ENCODE measurements at regions not wholly inside any gene's neighbourhood (a gene's known extent, or its start where the extent isn't known, plus 50 kb on each side); places are given as distances from the start of the nearest gene placed in this dataset.

GRCh38 chr11:8814209-8814922 is 96.6 kb upstream of the AKIP1 start:
- no peak overlapping the region for H3K4me3 ChIP-seq (ENCODE audit: low read depth in 1 of 2, low read length in 2 of 2)
- H3K27me3 ChIP-seq (ENCODE audit: control insufficient read depth in 1 of 2, insufficient read depth in 2 of 2, low read length in 2 of 2), result no peaks in the 10 kb centered on the region
- H3K27ac ChIP-seq (ENCODE audit: low read depth, low read length), result no peak overlapping the region
- no peaks in the 10 kb centered on the region for H3K9me3 ChIP-seq (ENCODE audit: control insufficient read depth in 1 of 2, low read length in 2 of 2)
- no peaks in the 10 kb centered on the region for H3K36me3 ChIP-seq (ENCODE audit: control insufficient read depth in 1 of 2, insufficient read depth in 2 of 2, low read length in 2 of 2)
- H3K4me1 ChIP-seq (ENCODE audit: control insufficient read depth in 1 of 2, insufficient read depth in 2 of 2, low read length in 2 of 2), result peaks cover 18 to 24% of the 10 kb centered on the region in 2 donors
- peak overlapping the region in 1 of 2 donors; percentile 1 for H3K9ac ChIP-seq (ENCODE audit: low read depth in 1 of 2, low read length in 2 of 2)

GRCh38 chr11:8814923-8815240 is 96.1 kb upstream of the AKIP1 start:
- Histone ChIP-seq H3K4me3 (ENCODE audit: low read depth in 1 of 2, low read length in 2 of 2) (no peak overlapping the region), H3K36me3 (ENCODE audit: control insufficient read depth in 1 of 2, insufficient read depth in 2 of 2, low read length in 2 of 2) (no peaks in the 10 kb centered on the region), H3K27me3 (ENCODE audit: control insufficient read depth in 1 of 2, insufficient read depth in 2 of 2, low read length in 2 of 2) (no peaks in the 10 kb centered on the region), H3K9me3 (ENCODE audit: control insufficient read depth in 1 of 2, low read length in 2 of 2) (no peaks in the 10 kb centered on the region), H3K4me1 (ENCODE audit: control insufficient read depth in 1 of 2, insufficient read depth in 2 of 2, low read length in 2 of 2) (peaks cover 16 to 22% of the 10 kb centered on the region in 2 donors), H3K9ac (ENCODE audit: low read depth in 1 of 2, low read length in 2 of 2) (no peak overlapping the region), H3K27ac (ENCODE audit: low read depth, low read length) (no peak overlapping the region)

DNA sequence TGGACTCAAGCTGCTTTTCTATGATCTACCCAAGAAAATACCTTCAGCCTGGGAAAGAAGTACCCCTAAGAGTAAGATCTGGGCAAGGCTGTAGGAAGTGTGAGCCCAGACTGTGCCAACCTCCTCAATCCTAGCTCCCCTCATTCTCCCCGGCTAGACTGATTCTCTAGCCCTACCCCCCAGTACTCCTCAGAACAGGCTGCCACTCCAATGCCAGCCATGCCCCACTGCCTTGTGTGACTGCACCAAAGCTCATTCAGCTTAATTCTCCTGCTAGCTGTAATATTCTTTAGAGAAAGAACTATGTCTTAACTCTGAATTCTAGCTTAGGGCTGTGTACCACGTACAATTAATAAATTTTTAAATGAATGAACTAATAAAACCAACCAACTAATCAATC is 92.6 kb upstream of the AKIP1 start:
- H3K4me1 ChIP-seq (ENCODE audit: control insufficient read depth in 1 of 2, insufficient read depth in 2 of 2, low read length in 2 of 2), result peaks cover 12 to 13% of the 10 kb centered on the region in 2 donors
- H3K27ac ChIP-seq (ENCODE audit: low read depth, low read length), result no peak overlapping the region
- H3K27me3 ChIP-seq (ENCODE audit: control insufficient read depth in 1 of 2, insufficient read depth in 2 of 2, low read length in 2 of 2), result no peaks in the 10 kb centered on the region
- no peaks in the 10 kb centered on the region for H3K36me3 ChIP-seq (ENCODE audit: control insufficient read depth in 1 of 2, insufficient read depth in 2 of 2, low read length in 2 of 2)
- H3K9ac ChIP-seq (ENCODE audit: low read depth in 1 of 2, low read length in 2 of 2), result no peak overlapping the region
- no peak overlapping the region for H3K4me3 ChIP-seq (ENCODE audit: low read depth in 1 of 2, low read length in 2 of 2)
- no peaks in the 10 kb centered on the region for H3K9me3 ChIP-seq (ENCODE audit: control insufficient read depth in 1 of 2, low read length in 2 of 2)

- Histone ChIP-seq H3K9me3 (ENCODE audit: control insufficient read depth in 1 of 2, low read length in 2 of 2) (no peaks in the 10 kb centered on the region), H3K9ac (ENCODE audit: low read depth in 1 of 2, low read length in 2 of 2) (no peak overlapping the region), H3K4me3 (ENCODE audit: low read depth in 1 of 2, low read length in 2 of 2) (no peak overlapping the region), H3K27ac (ENCODE audit: low read depth, low read length) (no peak overlapping the region), H3K27me3 (ENCODE audit: control insufficient read depth in 1 of 2, insufficient read depth in 2 of 2, low read length in 2 of 2) (no peaks in the 10 kb centered on the region), H3K36me3 (ENCODE audit: control insufficient read depth in 1 of 2, insufficient read depth in 2 of 2, low read length in 2 of 2) (no peaks in the 10 kb centered on the region), H3K4me1 (ENCODE audit: control insufficient read depth in 1 of 2, insufficient read depth in 2 of 2, low read length in 2 of 2) (no peaks in the 10 kb centered on the region)
Observed at GRCh38 chr11:8820401-8820800, 90.6 kb upstream of the AKIP1 start.

DNA sequence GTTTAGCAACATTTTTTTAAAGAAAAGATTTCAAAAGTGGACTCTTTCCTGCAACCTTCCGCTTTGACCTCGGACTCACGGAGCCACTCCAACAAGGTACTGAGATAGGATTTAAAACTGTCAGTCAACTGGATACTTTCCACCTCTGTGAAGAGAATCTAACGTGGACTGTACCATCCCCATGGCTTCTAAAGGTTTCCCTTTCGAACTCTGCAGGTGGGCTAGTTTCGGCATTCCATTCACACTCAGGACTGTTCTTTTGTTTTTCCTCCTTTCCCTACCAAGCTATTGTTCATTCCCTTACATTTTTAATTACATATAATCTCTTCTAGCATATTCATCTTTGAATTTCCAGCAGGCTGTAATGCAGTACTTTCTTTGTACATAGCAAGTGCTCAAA is 88.5 kb upstream of the AKIP1 start:
- H3K4me3 ChIP-seq (ENCODE audit: low read depth in 1 of 2, low read length in 2 of 2), result no peak overlapping the region
- no peaks in the 10 kb centered on the region for H3K9me3 ChIP-seq (ENCODE audit: control insufficient read depth in 1 of 2, low read length in 2 of 2)
- H3K36me3 ChIP-seq (ENCODE audit: control insufficient read depth in 1 of 2, insufficient read depth in 2 of 2, low read length in 2 of 2), result no peaks in the 10 kb centered on the region
- no peaks in the 10 kb centered on the region for H3K4me1 ChIP-seq (ENCODE audit: control insufficient read depth in 1 of 2, insufficient read depth in 2 of 2, low read length in 2 of 2)
- H3K27me3 ChIP-seq (ENCODE audit: control insufficient read depth in 1 of 2, insufficient read depth in 2 of 2, low read length in 2 of 2), result no peaks in the 10 kb centered on the region
- H3K27ac ChIP-seq (ENCODE audit: low read depth, low read length), result no peak overlapping the region
- no peak overlapping the region for H3K9ac ChIP-seq (ENCODE audit: low read depth in 1 of 2, low read length in 2 of 2)

DNA sequence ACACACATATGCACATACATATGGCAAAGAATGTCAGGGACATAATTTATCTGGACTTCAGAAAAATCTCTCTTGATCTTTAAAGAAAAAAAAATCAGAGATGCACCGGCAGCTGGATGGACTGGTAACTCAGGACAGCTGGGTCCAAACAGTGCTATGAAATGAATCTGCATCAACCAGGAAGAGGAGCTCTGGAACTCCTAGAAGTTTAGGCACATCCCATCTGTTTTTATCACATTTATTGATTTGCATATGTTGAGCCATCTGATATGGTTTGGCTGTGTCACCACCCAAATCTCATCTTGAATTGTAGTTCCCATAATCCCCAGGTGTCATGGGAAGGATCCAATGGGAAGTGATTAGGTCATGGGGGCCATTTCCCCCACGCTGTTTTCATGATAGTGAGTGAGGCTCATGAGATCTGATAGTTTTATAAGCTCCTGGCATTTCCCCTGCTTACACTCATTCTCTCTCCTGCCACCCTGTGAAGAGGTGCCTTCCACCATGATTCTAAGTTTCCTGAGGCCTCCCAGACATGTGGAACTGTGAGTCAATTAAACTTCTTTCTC is 87.7 kb upstream of the AKIP1 start:
- no peaks in the 10 kb centered on the region for H3K36me3 ChIP-seq (ENCODE audit: control insufficient read depth in 1 of 2, insufficient read depth in 2 of 2, low read length in 2 of 2)

DNA sequence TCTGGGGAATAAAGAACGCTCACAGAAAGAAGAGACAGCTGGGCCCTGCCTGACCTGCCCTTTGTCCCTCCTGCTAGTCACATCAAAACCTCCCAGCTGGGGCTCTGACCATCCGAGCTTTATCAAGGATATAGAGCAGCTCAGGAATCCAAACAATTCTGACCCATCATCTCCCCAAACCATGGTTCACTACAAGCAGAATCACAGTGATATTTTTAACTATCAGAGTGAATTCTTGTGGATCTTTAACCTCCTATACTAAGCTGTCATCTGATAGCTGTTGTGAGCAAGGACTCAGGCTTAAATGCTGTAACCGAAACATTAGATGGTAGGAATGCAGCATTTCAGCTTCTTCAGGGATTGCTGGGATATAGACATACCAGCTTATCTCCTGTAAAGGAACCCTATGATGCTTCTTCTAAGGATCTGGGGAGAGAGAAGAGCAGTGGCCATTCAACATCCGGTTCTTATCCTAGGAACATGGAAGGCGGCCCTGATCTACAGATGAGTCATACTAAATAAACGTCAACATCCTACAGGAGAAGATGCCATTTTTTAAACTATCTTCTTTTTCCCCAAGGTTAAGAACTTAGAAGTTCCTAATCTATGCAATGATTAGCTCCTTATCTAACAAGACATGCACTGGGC is 84.7 kb upstream of the AKIP1 start:
- Histone ChIP-seq H3K9me3 (ENCODE audit: control insufficient read depth in 1 of 2, low read length in 2 of 2) (no peaks in the 10 kb centered on the region), H3K27ac (ENCODE audit: low read depth, low read length) (peak overlapping the region; percentile 26), H3K4me3 (ENCODE audit: low read depth in 1 of 2, low read length in 2 of 2) (no peak overlapping the region), H3K27me3 (ENCODE audit: control insufficient read depth in 1 of 2, insufficient read depth in 2 of 2, low read length in 2 of 2) (no peaks in the 10 kb centered on the region), H3K9ac (ENCODE audit: low read depth in 1 of 2, low read length in 2 of 2) (no peak overlapping the region), H3K4me1 (ENCODE audit: control insufficient read depth in 1 of 2, insufficient read depth in 2 of 2, low read length in 2 of 2) (peaks cover 0 to 5% of the 10 kb centered on the region in 2 donors), H3K36me3 (ENCODE audit: control insufficient read depth in 1 of 2, insufficient read depth in 2 of 2, low read length in 2 of 2) (no peaks in the 10 kb centered on the region)

More for the DNA sequence above, 87.7 kb upstream of the AKIP1 start:
- H3K4me1 ChIP-seq (ENCODE audit: control insufficient read depth in 1 of 2, insufficient read depth in 2 of 2, low read length in 2 of 2), result no peaks in the 10 kb centered on the region
- H3K9ac ChIP-seq (ENCODE audit: low read depth in 1 of 2, low read length in 2 of 2), result no peak overlapping the region
- H3K27ac ChIP-seq (ENCODE audit: low read depth, low read length), result no peak overlapping the region
- no peak overlapping the region for H3K4me3 ChIP-seq (ENCODE audit: low read depth in 1 of 2, low read length in 2 of 2)
- H3K27me3 ChIP-seq (ENCODE audit: control insufficient read depth in 1 of 2, insufficient read depth in 2 of 2, low read length in 2 of 2), result no peaks in the 10 kb centered on the region
- no peaks in the 10 kb centered on the region for H3K9me3 ChIP-seq (ENCODE audit: control insufficient read depth in 1 of 2, low read length in 2 of 2)

DNA sequence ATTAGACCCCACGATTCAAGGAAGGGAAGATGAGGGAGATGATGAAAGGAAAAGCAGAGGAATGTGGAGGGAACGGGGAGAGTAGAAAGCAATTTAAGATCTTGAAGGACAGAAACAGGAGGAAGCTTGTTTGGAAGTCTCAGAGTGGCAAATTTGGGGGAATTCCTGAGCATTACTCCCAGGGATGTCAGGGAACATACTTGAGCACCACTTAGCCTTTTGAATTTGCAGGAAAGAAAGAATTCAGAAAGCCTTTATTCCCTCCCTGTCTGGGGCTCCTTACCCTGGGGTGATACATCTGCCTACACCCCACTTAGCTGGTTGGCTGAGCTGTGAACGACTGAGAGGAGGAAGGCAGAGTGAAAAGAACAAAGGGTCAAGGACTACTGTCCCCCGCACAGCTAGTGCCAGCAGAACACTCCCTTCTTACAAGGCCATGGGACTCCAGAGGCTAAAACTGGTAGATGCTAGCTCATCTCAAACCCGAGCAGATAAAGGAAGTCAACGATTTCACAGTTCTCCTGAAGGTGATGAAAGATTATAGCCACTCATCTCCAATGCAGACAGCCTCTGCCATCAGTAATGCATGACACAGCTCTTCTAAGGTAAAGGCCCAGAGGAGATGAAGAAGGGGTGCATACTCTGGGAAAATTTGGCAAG is 84.0 kb upstream of the AKIP1 start:
- no peaks in the 10 kb centered on the region for H3K9me3 ChIP-seq (ENCODE audit: control insufficient read depth in 1 of 2, low read length in 2 of 2)
- H3K27ac ChIP-seq (ENCODE audit: low read depth, low read length), result peak overlapping the region; percentile 26
- H3K4me1 ChIP-seq (ENCODE audit: control insufficient read depth in 1 of 2, insufficient read depth in 2 of 2, low read length in 2 of 2), result peaks cover 0 to 5% of the 10 kb centered on the region in 2 donors
- no peak overlapping the region for H3K9ac ChIP-seq (ENCODE audit: low read depth in 1 of 2, low read length in 2 of 2)
- no peaks in the 10 kb centered on the region for H3K36me3 ChIP-seq (ENCODE audit: control insufficient read depth in 1 of 2, insufficient read depth in 2 of 2, low read length in 2 of 2)
- no peaks in the 10 kb centered on the region for H3K27me3 ChIP-seq (ENCODE audit: control insufficient read depth in 1 of 2, insufficient read depth in 2 of 2, low read length in 2 of 2)
- no peak overlapping the region for H3K4me3 ChIP-seq (ENCODE audit: low read depth in 1 of 2, low read length in 2 of 2)

DNA sequence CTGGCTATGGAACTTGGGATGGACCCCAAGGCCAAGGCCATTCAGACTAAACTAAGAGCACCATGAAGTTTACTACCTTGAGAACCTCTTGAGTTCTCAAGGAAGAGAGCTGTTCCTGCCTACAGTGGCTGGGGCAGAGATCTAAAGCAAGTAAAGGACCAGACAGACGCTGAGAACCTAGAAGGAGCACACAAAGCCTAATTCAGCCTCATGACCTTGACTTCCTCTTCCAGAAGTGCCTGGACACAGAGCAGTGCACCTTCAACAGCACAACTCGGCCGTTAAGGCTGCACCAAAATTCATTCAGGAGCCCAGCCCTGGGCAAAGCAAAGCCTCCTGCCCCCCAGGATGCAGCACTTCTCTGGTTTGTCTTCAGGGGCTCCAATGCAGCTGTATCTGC is 82.9 kb upstream of the AKIP1 start:
- H3K9me3 ChIP-seq (ENCODE audit: control insufficient read depth in 1 of 2, low read length in 2 of 2), result no peaks in the 10 kb centered on the region
- peaks cover 3 to 5% of the 10 kb centered on the region in 2 donors for H3K4me1 ChIP-seq (ENCODE audit: control insufficient read depth in 1 of 2, insufficient read depth in 2 of 2, low read length in 2 of 2)
- no peaks in the 10 kb centered on the region for H3K36me3 ChIP-seq (ENCODE audit: control insufficient read depth in 1 of 2, insufficient read depth in 2 of 2, low read length in 2 of 2)
- no peaks in the 10 kb centered on the region for H3K27me3 ChIP-seq (ENCODE audit: control insufficient read depth in 1 of 2, insufficient read depth in 2 of 2, low read length in 2 of 2)
- no peak overlapping the region for H3K9ac ChIP-seq (ENCODE audit: low read depth in 1 of 2, low read length in 2 of 2)
- no peak overlapping the region for H3K27ac ChIP-seq (ENCODE audit: low read depth, low read length)
- H3K4me3 ChIP-seq (ENCODE audit: low read depth in 1 of 2, low read length in 2 of 2), result no peak overlapping the region

Measured in duodenal mucosa (tissue), 2 donors.